ENCODE measurements at regions not wholly inside any gene's neighbourhood (a gene's known extent, or its start where the extent isn't known, plus 50 kb on each side); places are given as distances from the start of the nearest gene placed in this dataset.
A peak's percentile ranks its signal among the peaks of the same experiment; 100 is the strongest.

DNA sequence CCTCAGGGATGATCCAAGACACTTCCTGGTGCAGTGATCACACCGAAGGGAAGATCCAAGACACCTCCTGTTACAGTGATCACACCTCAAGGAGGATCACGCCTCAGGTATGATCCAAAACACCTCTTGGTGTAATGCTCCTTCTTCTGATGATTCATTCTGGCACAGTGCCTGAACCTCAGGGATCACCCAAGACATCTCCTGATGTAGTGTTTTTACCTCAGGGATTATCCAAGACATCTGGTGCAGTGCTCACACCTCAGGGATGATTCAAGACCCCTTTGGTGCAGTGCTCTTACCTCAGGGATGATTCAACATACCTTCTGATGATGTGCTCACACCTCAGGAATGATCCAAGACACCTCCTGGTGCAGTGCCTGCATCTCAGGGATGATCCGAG, 124.4 kb downstream of the ASB1 start:
- ATAC-seq (no peak), DNase-seq (no peak)
- WGBS (ENCODE audit: insufficient coverage, low coverage, low lambda C conversion rate, missing lambda C conversion rate): 67% methylated on average over 3 of the region's 3 CpGs
- TF ChIP-seq POLR2A (IDR thresholded peaks at IDR 0.05): no peak
- TF ChIP-seq, protein P1, sequence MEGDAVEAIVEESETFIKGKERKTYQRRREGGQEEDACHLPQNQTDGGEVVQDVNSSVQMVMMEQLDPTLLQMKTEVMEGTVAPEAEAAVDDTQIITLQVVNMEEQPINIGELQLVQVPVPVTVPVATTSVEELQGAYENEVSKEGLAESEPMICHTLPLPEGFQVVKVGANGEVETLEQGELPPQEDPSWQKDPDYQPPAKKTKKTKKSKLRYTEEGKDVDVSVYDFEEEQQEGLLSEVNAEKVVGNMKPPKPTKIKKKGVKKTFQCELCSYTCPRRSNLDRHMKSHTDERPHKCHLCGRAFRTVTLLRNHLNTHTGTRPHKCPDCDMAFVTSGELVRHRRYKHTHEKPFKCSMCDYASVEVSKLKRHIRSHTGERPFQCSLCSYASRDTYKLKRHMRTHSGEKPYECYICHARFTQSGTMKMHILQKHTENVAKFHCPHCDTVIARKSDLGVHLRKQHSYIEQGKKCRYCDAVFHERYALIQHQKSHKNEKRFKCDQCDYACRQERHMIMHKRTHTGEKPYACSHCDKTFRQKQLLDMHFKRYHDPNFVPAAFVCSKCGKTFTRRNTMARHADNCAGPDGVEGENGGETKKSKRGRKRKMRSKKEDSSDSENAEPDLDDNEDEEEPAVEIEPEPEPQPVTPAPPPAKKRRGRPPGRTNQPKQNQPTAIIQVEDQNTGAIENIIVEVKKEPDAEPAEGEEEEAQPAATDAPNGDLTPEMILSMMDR (IDR thresholded peaks at IDR 0.05): no peak
- Histone ChIP-seq H3K4me3 (no peak overlapping the region), H3K4me1 (no peaks in the 10 kb centered on the region), H3K27ac (no peak overlapping the region), H3K36me3 (no peaks in the 10 kb centered on the region), H3K9me3 (peaks cover 0 to 11% (median 0%) of the 10 kb centered on the region in 4 donors), H3K27me3 (no peaks in the 10 kb centered on the region)
- intact Hi-C loops (cut with DNase I): no loop called here

DNA sequence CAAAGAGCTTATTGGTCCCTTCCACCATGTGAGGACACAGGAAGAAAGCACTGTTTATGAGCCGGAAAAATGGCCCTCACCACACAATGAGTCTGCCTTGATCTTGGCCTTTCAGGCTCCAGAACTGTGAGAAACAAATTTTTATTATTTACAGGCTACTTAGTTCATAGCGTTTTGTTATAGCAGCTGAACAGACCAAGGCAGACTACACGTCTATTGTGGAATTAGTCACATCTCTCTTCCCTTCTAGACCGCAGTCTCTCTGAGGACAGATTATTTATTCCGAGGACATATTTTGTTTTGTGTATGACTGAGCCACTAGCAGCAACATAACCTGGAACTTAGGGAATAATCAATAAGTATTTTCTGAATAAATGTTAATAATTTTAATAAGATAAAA, 125.5 kb downstream of the ASB1 start:
- DNase-seq (no peak), ATAC-seq (no peak)
- TF ChIP-seq, protein P1 (IDR thresholded peaks at IDR 0.05): no peak
- no peak for TF ChIP-seq POLR2A (IDR thresholded peaks at IDR 0.05)
- Histone ChIP-seq H3K27ac (no peak overlapping the region), H3K36me3 (no peaks in the 10 kb centered on the region), H3K4me3 (no peak overlapping the region), H3K9me3 (peaks cover 0 to 11% (median 0%) of the 10 kb centered on the region in 4 donors), H3K27me3 (no peaks in the 10 kb centered on the region), H3K4me1 (no peaks in the 10 kb centered on the region)
- WGBS (ENCODE audit: insufficient coverage, low coverage, low lambda C conversion rate, missing lambda C conversion rate): 75% methylated on average over 5 of the region's 5 CpGs
- intact Hi-C loops (cut with DNase I): no loop called here

DNA sequence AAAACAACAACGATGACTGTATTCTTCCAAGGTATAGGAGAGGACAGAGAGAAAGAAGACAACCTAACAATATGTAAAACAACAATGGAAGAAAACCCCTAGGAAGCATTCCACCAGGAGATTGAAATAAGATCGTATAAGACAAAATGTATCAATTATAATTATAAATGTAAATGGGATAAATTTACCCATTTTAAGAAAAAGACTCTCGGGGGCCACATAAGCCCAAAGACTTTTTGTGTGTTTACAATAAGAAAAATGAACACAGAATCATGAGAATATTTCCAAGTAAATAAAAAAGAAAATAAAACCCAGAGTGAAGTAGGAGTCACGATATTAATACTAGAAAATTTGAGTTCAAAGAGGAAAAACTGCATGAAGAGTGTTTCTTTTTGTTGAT, 126.4 kb downstream of the ASB1 start:
- Histone ChIP-seq H3K9me3 (peaks cover 0 to 11% (median 0%) of the 10 kb centered on the region in 4 donors), H3K36me3 (no peaks in the 10 kb centered on the region), H3K27ac (no peak overlapping the region), H3K27me3 (no peaks in the 10 kb centered on the region), H3K4me3 (no peak overlapping the region), H3K4me1 (no peaks in the 10 kb centered on the region)
- ATAC-seq: no peak
- intact Hi-C loops (cut with DNase I): no loop called here
- DNase-seq: no peak
- no peak for TF ChIP-seq POLR2A (IDR thresholded peaks at IDR 0.05)
- TF ChIP-seq, protein P1 (IDR thresholded peaks at IDR 0.05): no peak
- 78% methylated on average over 4 of the region's 4 CpGs for WGBS (ENCODE audit: insufficient coverage, low coverage, low lambda C conversion rate, missing lambda C conversion rate)

DNA sequence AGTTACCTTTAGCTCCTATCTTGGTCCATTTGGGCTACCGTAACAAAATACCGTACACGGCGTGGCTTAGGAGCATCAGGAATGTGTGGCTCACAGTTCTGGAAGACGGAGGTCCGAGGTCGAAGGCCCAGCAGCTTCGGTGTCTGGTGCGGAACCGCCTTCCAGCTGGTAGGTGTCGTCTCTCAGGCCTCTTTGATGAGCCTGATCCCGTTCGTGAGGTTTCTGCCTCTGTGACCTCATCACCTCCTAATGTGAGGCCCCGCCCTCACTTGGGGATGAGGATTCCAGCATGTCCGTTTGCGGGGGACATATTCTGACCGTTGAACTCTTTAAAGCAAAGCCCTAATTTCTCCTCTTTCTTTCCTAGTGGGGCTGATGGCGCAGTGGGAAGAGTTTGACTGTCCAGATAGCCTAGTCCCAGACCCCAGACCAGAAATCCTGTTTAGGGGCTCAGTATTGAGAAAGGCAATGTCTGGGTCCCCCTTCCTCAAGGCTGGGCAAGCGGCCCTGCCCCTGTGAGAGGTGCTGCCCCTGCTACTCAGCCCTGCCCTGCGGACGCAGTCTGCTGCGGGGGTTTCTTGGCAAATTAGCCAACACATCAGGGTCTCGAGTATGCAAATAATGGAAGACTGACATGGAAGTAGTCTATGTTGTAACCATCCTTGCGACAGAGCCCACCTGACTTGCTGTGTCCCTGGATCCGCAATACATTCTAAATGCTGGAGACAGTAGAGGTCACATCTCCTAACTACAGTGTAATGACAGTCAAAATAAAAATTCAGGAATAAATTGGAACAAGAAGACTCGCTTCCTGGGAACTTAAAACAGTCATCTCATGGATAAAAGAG, 128.0 kb downstream of the ASB1 start:
- peaks cover 0 to 11% (median 0%) of the 10 kb centered on the region in 4 donors for H3K9me3 ChIP-seq
- H3K36me3 ChIP-seq: no peaks in the 10 kb centered on the region
- TF ChIP-seq, protein P1 (IDR thresholded peaks at IDR 0.05): no peak
- no peak for TF ChIP-seq POLR2A (IDR thresholded peaks at IDR 0.05)
- H3K4me3 ChIP-seq: no peak overlapping the region
- DNase-seq (peak in 1 of 3 donors; percentile 37), ATAC-seq (no peak)
- H3K27me3 ChIP-seq: no peaks in the 10 kb centered on the region
- 61% methylated on average over 9 of the region's 26 CpGs for WGBS (ENCODE audit: insufficient coverage, low coverage, low lambda C conversion rate, missing lambda C conversion rate)
- H3K27ac ChIP-seq: no peak overlapping the region
- intact Hi-C loops (cut with DNase I): no loop called here
- no peaks in the 10 kb centered on the region for H3K4me1 ChIP-seq
